ENCODE measurements at regions not wholly inside any gene's neighbourhood (a gene's known extent, or its start where the extent isn't known, plus 50 kb on each side); places are given as distances from the start of the nearest gene placed in this dataset.

DNA sequence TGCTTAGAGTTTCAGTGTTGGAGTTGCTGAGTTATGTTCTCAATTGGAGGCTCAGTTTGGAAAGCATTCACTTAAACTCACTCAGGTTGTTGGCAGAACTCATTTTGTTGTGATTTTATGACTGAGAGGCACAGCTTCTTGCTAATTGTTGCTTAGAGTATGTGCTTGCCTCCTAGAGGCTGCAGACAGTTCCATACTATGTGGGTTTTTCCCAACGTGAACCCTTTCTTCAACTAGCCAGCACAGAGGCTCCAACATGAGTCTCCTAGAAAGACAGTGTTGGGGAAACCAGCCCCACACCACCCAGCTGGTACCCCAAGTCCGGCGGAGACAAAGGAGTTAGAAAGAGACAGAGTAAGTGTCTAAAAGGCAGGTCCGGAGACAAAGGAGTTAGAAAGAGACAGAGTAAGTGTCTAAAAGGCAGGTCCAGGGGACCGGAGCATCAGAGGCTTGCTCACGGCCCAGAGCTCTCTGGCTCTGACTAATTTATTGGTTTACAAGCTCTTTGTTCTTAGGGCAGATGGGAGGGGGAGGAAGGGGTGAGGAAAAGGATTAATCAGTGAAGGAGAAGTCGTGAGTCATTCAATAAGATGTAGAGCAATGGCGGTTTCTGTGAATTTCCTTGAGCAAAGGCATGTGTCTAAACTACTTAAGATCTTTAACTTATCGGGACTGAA, 999.7 kb upstream of the LRRTM1 start:
- Histone ChIP-seq H3K4me1 (no peaks in the 10 kb centered on the region), H3K27me3 (no peaks in the 10 kb centered on the region), H3K27ac (no peak overlapping the region), H3K9me3 (no peaks in the 10 kb centered on the region), H3K36me3 (ENCODE audit: low read depth, missing control alignments) (no peaks in the 10 kb centered on the region), H3K4me3 (no peak overlapping the region)
- intact Hi-C loops (cut with DNase I; ENCODE audit: low total_unique reads): no loop called here
- TF ChIP-seq, protein P1, sequence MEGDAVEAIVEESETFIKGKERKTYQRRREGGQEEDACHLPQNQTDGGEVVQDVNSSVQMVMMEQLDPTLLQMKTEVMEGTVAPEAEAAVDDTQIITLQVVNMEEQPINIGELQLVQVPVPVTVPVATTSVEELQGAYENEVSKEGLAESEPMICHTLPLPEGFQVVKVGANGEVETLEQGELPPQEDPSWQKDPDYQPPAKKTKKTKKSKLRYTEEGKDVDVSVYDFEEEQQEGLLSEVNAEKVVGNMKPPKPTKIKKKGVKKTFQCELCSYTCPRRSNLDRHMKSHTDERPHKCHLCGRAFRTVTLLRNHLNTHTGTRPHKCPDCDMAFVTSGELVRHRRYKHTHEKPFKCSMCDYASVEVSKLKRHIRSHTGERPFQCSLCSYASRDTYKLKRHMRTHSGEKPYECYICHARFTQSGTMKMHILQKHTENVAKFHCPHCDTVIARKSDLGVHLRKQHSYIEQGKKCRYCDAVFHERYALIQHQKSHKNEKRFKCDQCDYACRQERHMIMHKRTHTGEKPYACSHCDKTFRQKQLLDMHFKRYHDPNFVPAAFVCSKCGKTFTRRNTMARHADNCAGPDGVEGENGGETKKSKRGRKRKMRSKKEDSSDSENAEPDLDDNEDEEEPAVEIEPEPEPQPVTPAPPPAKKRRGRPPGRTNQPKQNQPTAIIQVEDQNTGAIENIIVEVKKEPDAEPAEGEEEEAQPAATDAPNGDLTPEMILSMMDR (IDR thresholded peaks at IDR 0.05): no peak
- no peak for TF ChIP-seq POLR2A (IDR thresholded peaks at IDR 0.05)
- DNase-seq: no peak
- 23 to 30% methylated on average over 9 of the region's 9 CpGs for WGBS, 2 donors

GRCh38 chr2:81303321-81303720, 998.8 kb upstream of the LRRTM1 start:
- Histone ChIP-seq H3K4me3 (no peak overlapping the region), H3K36me3 (ENCODE audit: low read depth, missing control alignments) (no peaks in the 10 kb centered on the region), H3K27me3 (no peaks in the 10 kb centered on the region), H3K4me1 (no peaks in the 10 kb centered on the region), H3K9me3 (no peaks in the 10 kb centered on the region), H3K27ac (no peak overlapping the region)
- WGBS, 2 donors: 78 to 81% methylated on average over 1 of the region's 1 CpG
- DNase-seq: no peak
- TF ChIP-seq, protein P1 (IDR thresholded peaks at IDR 0.05): no peak
- TF ChIP-seq POLR2A (IDR thresholded peaks at IDR 0.05): no peak
- intact Hi-C loops (cut with DNase I; ENCODE audit: low total_unique reads): no loop called here

- 79 to 90% methylated on average over 1 of the region's 1 CpG for WGBS, 2 donors
- no peak overlapping the region for H3K27ac ChIP-seq
- H3K27me3 ChIP-seq: no peaks in the 10 kb centered on the region
- no peaks in the 10 kb centered on the region for H3K36me3 ChIP-seq (ENCODE audit: low read depth, missing control alignments)
- DNase-seq: no peak
- no peaks in the 10 kb centered on the region for H3K4me1 ChIP-seq
- intact Hi-C loops (cut with DNase I; ENCODE audit: low total_unique reads): no loop called here
- no peaks in the 10 kb centered on the region for H3K9me3 ChIP-seq
- TF ChIP-seq, protein P1 (IDR thresholded peaks at IDR 0.05): no peak
- no peak for TF ChIP-seq POLR2A (IDR thresholded peaks at IDR 0.05)
- H3K4me3 ChIP-seq: no peak overlapping the region
These were observed 995.3 kb upstream of the LRRTM1 start for GRCh38 chr2:81299841-81300240.

GRCh38 chr2:81290846-81291245, 986.3 kb upstream of the LRRTM1 start:
- Histone ChIP-seq H3K36me3 (ENCODE audit: low read depth, missing control alignments) (no peaks in the 10 kb centered on the region), H3K4me3 (no peak overlapping the region), H3K4me1 (no peaks in the 10 kb centered on the region), H3K27me3 (no peaks in the 10 kb centered on the region), H3K27ac (no peak overlapping the region), H3K9me3 (no peaks in the 10 kb centered on the region)
- intact Hi-C loops (cut with DNase I; ENCODE audit: low total_unique reads): no loop called here
- DNase-seq: no peak
- TF ChIP-seq, protein P1 (IDR thresholded peaks at IDR 0.05): no peak
- no peak for TF ChIP-seq POLR2A (IDR thresholded peaks at IDR 0.05)
- 94 to 95% methylated on average over 3 of the region's 3 CpGs for WGBS, 2 donors

DNA sequence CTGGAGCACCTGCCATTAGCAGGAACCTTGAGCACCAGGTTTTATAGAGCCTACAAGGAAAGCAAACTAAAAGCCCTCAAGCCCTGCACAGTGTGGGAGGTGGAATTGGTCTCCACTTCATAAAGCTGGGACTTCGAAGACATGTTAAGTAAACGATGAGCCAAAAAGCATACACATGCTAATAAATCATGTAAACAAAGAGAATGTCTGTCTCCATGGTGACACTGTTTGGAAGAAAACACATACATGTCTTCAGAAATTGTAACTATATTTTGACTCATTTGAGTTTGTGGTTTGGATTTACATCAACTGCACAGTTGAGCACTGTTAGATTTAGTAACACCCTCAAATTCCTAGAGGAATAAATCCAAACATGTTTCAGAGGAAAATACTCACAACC, 978.5 kb upstream of the LRRTM1 start:
- 45 to 61% methylated on average over 2 of the region's 2 CpGs for WGBS, 2 donors
- no peak overlapping the region for H3K4me3 ChIP-seq
- H3K27me3 ChIP-seq: no peaks in the 10 kb centered on the region
- intact Hi-C loops (cut with DNase I; ENCODE audit: low total_unique reads): no loop called here
- no peak overlapping the region for H3K27ac ChIP-seq
- no peaks in the 10 kb centered on the region for H3K9me3 ChIP-seq
- no peaks in the 10 kb centered on the region for H3K36me3 ChIP-seq (ENCODE audit: low read depth, missing control alignments)
- TF ChIP-seq, protein P1 (IDR thresholded peaks at IDR 0.05): no peak
- TF ChIP-seq POLR2A (IDR thresholded peaks at IDR 0.05): no peak
- no peaks in the 10 kb centered on the region for H3K4me1 ChIP-seq
- DNase-seq: no peak

Measured in testis (tissue), 2 donors.